Fibroblast of lung (primary cell): ENCODE measurements at regions not wholly inside any gene's neighbourhood (a gene's known extent, or its start where the extent isn't known, plus 50 kb on each side); places are given as distances from the start of the nearest gene placed in this dataset.

Experiments
- CTCF ChIP-seq, 2 donors: IDR thresholded peaks in 1 of 2; conservative IDR thresholded peaks in 1 of 2; 1 replicate in 1 of 2; 2 replicates in 1 of 2; pipeline ENCODE4 v1.5.1; 2011 to 2012; ENCODE audit warnings: low read length in 2 of 2, control low read depth in 1 of 2, inconsistent platforms in 1 of 2, low read depth in 1 of 2, mild to moderate bottlenecking in 1 of 2
- EZH2 ChIP-seq: IDR thresholded peaks from 2 replicates; pipeline ENCODE4 v1.5.1; 2012; ENCODE audit warnings: low read length, control low read depth, mild to moderate bottlenecking; ENCODE audit errors: missing control alignments

GRCh38 chr6:48032151-48032550 is 78.8 kb downstream of the PTCHD4 start:
- no peak for TF ChIP-seq CTCF (conservative IDR thresholded peaks at IDR 0.05 in 1 of 2, IDR thresholded peaks at IDR 0.05 in 1 of 2; ENCODE audit: low read depth in 1 of 2, low read length in 2 of 2)
- TF ChIP-seq EZH2: no peak
